ENCODE measurements at regions not wholly inside any gene's neighbourhood (a gene's known extent, or its start where the extent isn't known, plus 50 kb on each side); places are given as distances from the start of the nearest gene placed in this dataset.

DNA sequence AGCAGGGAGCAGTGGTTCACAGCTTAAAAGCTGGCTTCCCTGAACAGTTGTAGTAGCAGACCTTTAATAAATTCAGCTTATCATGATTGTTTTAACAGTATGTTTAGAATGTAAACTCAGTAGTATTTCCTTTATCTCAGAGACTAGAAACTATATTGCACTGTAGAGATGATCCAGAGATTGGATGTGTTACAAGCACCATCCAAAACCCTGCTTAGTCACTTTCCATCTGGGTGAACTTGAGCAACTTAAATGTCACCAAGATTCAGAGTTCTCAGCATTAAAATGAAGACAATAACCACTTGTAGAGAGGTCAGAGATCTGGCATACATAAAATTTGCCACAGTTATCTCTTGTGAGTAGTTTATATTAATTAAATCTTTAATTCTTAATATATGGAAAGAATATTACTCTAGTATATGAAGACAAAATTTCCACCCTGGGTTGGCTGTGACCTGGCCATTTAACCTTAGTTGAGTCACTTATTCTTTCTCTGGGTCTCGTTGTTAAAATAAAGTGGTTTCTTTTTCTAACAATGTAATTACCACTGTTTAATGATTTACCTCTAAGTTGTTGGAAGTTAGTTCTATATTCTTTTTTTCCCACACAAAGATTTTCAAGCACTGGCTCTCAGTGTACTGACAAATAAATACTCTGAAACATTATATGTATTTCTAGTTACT lies 239.2 kb upstream of the FKBP1C start:
- no peak for TF ChIP-seq CTCF (IDR thresholded peaks at IDR 0.05; ENCODE audit: insufficient read depth, low read length)
- TF ChIP-seq, protein P1, sequence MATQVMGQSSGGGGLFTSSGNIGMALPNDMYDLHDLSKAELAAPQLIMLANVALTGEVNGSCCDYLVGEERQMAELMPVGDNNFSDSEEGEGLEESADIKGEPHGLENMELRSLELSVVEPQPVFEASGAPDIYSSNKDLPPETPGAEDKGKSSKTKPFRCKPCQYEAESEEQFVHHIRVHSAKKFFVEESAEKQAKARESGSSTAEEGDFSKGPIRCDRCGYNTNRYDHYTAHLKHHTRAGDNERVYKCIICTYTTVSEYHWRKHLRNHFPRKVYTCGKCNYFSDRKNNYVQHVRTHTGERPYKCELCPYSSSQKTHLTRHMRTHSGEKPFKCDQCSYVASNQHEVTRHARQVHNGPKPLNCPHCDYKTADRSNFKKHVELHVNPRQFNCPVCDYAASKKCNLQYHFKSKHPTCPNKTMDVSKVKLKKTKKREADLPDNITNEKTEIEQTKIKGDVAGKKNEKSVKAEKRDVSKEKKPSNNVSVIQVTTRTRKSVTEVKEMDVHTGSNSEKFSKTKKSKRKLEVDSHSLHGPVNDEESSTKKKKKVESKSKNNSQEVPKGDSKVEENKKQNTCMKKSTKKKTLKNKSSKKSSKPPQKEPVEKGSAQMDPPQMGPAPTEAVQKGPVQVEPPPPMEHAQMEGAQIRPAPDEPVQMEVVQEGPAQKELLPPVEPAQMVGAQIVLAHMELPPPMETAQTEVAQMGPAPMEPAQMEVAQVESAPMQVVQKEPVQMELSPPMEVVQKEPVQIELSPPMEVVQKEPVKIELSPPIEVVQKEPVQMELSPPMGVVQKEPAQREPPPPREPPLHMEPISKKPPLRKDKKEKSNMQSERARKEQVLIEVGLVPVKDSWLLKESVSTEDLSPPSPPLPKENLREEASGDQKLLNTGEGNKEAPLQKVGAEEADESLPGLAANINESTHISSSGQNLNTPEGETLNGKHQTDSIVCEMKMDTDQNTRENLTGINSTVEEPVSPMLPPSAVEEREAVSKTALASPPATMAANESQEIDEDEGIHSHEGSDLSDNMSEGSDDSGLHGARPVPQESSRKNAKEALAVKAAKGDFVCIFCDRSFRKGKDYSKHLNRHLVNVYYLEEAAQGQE (IDR thresholded peaks at IDR 0.05; ENCODE audit: insufficient replicate concordance, low read depth) = no peak
